ENCODE measurements at regions not wholly inside any gene's neighbourhood (a gene's known extent, or its start where the extent isn't known, plus 50 kb on each side); places are given as distances from the start of the nearest gene placed in this dataset.

GRCh38 chr18:48485828-48486405 lies 52.9 kb upstream of the CTIF start:
- CTCF ChIA-PET = interaction anchor here (0.9 to 1.7 kb wide), 5 partner anchors 10 to 553 kb away, joined by 3 to 5 read pairs (median 3); no protein-coding TSS in a partner anchor
- no peak overlapping the region for H3K4me2 ChIP-seq (ENCODE audit: insufficient read depth, low read length)
- H3K4me1 ChIP-seq (ENCODE audit: control insufficient read depth, extremely low read depth, insufficient read depth, low read length) = peaks cover 18% of the 10 kb centered on the region
- no TSS peak for BruUV-seq (replicated peaks)
- H3K9me1 ChIP-seq (replicated peaks; ENCODE audit: control insufficient read depth, extremely low read depth, insufficient read depth, low read length) = no peaks in the 10 kb centered on the region
- intact Hi-C loops (cut with micrococcal nuclease) = no loop called here
- DNase-seq (ENCODE audit: low read depth, low spot score) (no peak), FAIRE-seq (no peak)
- H3K9ac ChIP-seq (replicated peaks; ENCODE audit: extremely low read depth, insufficient read depth, low read length) = no peak overlapping the region
- dilution Hi-C loops (cut with MboI; ENCODE audit: extremely low pct_ligation_motif_present, low sequenced_read_pairs) = no loop called here
- TF ChIP-seq JUN (IDR thresholded peaks at IDR 0.05; ENCODE audit: borderline replicate concordance, insufficient read depth, insufficient read length, low read depth) = no peak
- no peak for TF ChIP-seq FOS (IDR thresholded peaks at IDR 0.05; ENCODE audit: borderline replicate concordance, insufficient read depth, low read length)
- no peak for TF ChIP-seq EZH2 (IDR thresholded peaks at IDR 0.05; ENCODE audit: borderline replicate concordance, low read depth, low read length, severe bottlenecking)
- TF ChIP-seq MYC (IDR thresholded peaks at IDR 0.05; ENCODE audit: low read depth, low read length) = no peak
- TF ChIP-seq POLR2A (IDR thresholded peaks at IDR 0.05; ENCODE audit: low read depth, low read length) = no peak
- no peak for TF ChIP-seq GATA2 (IDR thresholded peaks at IDR 0.05; ENCODE audit: insufficient read depth, insufficient read length, low read depth, low read length)
- TF ChIP-seq, protein P1, sequence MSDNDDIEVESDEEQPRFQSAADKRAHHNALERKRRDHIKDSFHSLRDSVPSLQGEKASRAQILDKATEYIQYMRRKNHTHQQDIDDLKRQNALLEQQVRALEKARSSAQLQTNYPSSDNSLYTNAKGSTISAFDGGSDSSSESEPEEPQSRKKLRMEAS (IDR thresholded peaks at IDR 0.05; ENCODE audit: insufficient read depth, insufficient read length) = no peak
- TF ChIP-seq, protein P2, sequence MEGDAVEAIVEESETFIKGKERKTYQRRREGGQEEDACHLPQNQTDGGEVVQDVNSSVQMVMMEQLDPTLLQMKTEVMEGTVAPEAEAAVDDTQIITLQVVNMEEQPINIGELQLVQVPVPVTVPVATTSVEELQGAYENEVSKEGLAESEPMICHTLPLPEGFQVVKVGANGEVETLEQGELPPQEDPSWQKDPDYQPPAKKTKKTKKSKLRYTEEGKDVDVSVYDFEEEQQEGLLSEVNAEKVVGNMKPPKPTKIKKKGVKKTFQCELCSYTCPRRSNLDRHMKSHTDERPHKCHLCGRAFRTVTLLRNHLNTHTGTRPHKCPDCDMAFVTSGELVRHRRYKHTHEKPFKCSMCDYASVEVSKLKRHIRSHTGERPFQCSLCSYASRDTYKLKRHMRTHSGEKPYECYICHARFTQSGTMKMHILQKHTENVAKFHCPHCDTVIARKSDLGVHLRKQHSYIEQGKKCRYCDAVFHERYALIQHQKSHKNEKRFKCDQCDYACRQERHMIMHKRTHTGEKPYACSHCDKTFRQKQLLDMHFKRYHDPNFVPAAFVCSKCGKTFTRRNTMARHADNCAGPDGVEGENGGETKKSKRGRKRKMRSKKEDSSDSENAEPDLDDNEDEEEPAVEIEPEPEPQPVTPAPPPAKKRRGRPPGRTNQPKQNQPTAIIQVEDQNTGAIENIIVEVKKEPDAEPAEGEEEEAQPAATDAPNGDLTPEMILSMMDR (IDR thresholded peaks at IDR 0.05; ENCODE audit: extremely low read depth in 1 of 2, insufficient read depth in 1 of 2, low read depth in 1 of 2, low read length in 2 of 2) = no peak
- no peaks in the 10 kb centered on the region for H3K36me3 ChIP-seq (ENCODE audit: control insufficient read depth in 2 of 2, extremely low read depth in 1 of 2, insufficient read depth in 2 of 2, low read length in 2 of 2)
- H3K27ac ChIP-seq (ENCODE audit: insufficient read depth, low read depth, low read length) = no peak overlapping the region
- no peaks in the 10 kb centered on the region for H3K79me2 ChIP-seq (ENCODE audit: control insufficient read depth, insufficient read depth, low read length)
- no peaks in the 10 kb centered on the region for H4K20me1 ChIP-seq (replicated peaks; ENCODE audit: control insufficient read depth, extremely low read depth, insufficient read depth, low read length)
- no peak overlapping the region for H2AFZ ChIP-seq (ENCODE audit: low read depth, low read length)
- POLR2A ChIA-PET = interaction anchor here (0.7 kb wide), 1 partner anchor 550 kb away, joined by 3 read pairs; no protein-coding TSS in a partner anchor
- H3K27me3 ChIP-seq (ENCODE audit: control insufficient read depth in 2 of 2, insufficient read depth in 2 of 2, low read length in 2 of 2) = no peaks in the 10 kb centered on the region
- no peak overlapping the region for H3K4me3 ChIP-seq (replicated peaks in 1 of 3; ENCODE audit: insufficient read depth in 1 of 3, low read depth in 1 of 3, low read length in 3 of 3)
- no peaks in the 10 kb centered on the region for H3K9me3 ChIP-seq (replicated peaks; ENCODE audit: control insufficient read depth, insufficient read depth, low read length)

All from endothelial cell of umbilical vein (primary cell).